Stimulated activated CD4-positive, alpha-beta T cell treated with anti-CD3 and anti-CD28 coated beads, Interleukin-4, amount 100 ng/mL, for 1 hour (primary cell): ENCODE measurements at regions not wholly inside any gene's neighbourhood (a gene's known extent, or its start where the extent isn't known, plus 50 kb on each side); places are given as distances from the start of the nearest gene placed in this dataset.

Experiments used
- DNase-seq: peaks from one replicate; pipeline ENCODE4 v3.0.0-alpha.2; 2020

DNA sequence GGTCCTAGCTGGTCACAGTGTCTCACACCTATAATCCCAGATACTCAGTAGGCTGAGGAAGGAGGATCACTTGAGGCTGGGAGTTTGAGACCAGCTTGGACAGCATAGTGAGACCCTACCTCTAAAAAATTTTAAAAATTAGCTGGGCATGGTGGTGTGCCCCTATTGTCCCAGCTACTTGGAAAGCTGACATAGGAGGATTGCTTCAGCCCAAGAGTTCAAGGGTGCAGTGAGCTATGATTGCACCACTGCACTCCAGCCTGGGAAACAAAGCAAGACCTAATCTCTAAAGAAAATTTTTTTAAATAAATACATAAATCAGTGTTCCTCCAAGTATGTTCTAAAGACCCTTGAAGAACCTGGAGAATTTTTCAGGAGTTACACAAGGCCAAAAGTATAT lies 50.6 kb upstream of the GNAO1 start:
- DNase-seq = no peak

DNA sequence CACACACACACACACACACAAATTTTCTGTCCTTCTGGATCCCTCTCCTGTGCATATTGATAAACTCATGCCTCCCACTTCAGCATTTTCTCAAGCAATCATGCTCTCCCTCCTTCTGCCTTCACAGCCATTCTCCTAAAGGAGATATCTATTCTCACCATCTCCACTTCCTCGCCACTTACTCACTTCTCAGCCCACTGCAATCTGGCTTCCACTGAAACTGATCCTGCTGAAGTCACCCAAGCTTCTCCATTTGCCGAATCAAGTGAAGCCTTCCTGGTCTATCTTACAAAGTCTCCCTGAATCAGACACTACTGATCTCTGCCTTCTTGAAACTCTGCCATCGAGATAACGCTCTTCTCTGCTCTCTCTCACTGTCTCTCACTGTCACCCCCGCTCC lies 54.0 kb upstream of the GNAO1 start:
- no peak for DNase-seq

DNA sequence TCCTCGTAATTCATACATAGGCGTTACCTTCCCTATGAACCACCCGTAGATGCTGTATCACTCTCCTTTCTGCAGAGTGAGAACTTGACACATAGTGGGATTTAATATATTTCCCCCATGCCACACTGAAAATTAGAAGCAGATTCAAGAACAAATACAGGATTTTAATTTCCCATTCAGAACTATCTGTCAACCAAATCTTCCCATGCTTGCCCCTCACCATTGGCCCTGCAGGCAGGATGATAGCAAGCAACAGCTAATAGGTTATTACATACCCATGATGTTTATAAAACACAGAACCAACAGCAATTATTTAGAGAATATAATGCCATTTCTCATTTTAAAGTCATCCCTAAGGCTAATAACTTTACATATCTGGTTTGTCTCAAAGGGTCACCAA lies 55.0 kb upstream of the GNAO1 start:
- no peak for DNase-seq

DNA sequence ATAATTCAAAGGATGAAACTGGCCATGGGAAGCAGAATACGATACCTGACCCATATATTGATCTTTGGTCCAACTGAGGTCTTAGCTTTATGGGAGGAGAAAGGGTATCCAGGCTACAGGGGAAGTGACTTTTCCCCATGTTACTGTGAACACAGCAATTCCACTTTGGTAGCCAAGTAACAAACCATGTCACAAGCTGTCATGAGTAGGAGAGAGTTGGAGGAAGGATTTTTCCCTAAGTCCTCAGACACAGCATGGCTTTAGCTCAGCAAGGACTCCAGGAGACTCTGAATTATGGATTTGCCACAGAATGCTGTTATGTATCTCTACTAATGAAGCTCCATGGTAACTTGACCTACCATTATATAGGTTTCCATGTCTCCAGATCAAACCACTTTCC lies 56.5 kb upstream of the GNAO1 start:
- DNase-seq = no peak

DNA sequence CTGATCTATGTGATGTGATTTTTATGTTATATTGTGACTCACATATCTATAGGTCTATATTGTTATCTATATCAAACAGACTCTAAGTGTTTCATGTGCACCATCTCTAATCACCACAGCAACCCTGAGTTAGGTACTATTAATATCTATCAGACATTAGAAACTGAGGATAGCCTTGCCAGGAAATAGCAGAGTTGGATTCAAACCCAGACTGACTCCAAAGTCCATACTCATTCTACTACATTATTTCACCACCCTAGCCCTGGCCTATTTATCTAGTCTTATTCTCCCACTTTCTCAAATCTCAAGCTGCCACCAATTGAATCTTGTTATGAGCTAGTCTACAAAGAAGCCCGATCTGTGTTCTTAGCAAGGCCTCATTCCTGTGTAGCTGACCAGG lies 65.4 kb upstream of the GNAO1 start:
- DNase-seq = no peak

DNA sequence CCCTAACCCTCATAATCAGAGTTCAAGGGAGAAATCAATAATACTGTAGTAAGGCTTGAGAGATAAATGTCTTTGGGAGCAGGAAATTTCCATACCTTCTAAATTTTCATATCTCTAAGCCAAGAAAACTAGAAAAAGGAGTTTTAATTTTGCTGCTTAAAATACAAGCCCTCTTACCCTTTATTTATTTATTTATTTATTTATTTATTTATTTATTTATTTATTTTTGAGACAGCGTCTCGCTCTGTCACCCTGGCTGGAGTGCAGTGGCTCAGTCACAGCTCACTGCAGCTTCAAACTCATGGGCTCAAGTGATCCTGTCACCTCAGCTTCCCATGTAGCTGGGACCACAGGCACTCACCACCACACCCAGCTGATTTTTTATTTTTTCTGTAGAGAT lies 69.0 kb upstream of the GNAO1 start:
- no peak for DNase-seq

DNA sequence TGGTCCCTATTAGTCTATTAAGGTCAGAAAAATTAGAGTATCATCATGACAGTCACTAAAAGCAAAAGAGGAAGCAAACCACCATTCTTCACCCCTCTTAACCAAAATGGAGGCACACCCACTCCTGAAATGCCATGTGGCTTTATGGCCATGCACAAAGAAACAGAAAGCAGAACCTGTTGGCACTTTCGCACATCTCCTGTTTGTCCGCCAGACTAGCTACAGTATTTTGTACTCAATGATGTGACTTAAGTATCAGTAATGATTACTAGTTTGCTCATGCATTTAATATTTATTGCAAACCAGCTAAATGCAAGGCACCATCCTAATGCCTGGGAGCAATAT lies 70.2 kb upstream of the GNAO1 start:
- no peak for DNase-seq

DNA sequence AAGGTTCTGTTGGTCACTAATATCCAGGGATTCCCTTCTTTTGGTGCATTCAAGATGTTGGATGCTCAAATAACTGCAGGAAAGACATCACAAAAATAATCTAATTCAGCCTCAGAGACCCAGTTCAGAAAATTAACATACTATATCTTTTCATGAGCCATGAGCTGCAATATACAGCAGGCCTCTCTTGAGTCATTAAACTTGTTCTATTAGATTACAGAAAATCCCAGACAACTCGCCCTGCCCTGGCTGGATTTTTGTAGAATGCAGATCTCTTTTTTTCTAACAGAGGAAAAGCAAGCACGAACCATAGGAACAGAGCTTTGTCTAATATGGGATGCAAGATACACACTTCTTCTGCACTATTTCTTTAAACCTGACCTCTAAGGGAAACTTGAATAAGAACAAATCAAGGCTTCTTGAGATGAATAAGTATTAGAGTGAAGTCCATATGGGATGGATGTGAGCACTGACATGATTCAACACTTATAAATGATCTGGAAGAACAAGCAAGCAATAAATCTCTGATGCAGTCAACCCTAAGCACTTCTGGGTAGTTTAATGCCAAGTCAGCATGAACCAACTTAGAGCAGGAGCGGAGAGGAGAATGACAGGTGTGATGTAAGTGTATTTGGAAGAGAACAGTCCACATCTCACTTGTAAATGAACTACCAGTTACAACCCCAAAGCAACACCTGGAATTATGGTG lies 70.7 kb upstream of the GNAO1 start:
- no peak for DNase-seq

DNA sequence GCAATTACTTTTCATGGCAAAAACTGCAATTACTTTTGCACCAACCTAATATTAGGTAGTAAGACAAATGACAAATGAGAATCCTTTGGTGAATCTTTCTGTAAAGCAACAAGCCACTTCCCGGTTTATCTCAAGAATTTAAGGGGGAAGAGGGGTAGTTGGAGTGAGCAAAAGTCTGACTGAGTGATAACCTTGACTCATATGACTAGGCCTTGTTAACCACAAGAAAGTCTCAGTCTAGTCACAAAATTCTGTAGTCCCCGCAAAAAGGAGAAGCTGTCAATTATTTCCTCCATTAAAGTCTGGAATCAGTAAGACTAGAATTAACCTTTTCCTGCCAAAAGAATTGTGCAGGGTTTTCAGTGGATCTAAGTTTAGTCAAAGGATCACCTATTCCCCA lies 72.2 kb upstream of the GNAO1 start:
- DNase-seq = no peak

DNA sequence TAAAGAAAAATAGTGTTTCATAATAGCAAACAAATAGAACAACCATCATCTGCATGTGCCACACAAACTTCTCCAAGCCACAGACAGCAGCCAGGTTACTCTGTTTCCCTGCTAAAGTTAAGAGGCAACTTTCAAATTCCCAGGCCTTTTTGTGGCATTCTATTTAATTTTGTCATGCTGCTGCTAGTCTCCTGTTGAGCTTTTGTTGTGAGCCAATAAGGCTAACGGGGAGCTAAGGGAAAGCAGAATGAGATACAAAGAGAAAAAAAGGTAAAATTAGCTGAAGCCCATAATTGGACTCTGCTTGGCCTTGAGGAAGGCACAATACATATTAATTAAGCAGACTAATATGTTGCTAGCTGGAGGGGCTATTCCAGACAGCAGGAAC lies 74.7 kb upstream of the GNAO1 start:
- no peak for DNase-seq

DNA sequence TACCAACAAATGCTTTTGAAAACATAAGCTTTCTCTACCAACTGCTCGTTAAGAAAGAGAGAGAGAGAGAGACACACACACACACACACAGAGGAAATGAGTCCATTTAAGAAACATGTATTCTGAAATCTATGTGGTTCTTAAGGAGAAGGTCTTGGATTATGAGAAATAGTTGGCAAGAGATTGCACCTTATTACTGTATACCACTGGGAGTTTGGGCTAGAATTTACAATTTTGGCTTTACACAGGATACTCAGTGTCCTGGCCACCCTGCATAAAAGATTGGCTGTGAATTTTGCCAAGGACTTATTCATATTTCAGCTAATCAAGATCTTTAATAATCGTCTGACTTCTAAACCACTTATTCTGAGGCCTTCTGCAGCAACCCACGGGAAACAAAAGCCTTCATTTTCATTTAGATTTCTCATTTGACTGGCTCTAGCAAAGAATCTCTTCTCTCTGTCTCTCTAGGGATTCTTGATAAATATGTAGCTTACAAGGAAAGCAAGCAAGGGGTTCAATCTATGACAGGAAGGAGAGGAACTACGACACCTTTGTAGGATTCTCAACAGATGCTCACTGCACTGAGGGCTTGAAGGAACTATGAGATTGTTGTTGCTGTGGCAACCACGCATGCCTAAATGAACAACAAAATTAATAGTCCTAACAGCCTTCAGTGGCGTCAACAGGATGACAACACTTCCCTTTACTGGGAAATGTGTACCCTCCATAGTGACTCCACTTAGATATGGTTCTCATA lies 75.3 kb upstream of the GNAO1 start:
- DNase-seq = no peak

DNA sequence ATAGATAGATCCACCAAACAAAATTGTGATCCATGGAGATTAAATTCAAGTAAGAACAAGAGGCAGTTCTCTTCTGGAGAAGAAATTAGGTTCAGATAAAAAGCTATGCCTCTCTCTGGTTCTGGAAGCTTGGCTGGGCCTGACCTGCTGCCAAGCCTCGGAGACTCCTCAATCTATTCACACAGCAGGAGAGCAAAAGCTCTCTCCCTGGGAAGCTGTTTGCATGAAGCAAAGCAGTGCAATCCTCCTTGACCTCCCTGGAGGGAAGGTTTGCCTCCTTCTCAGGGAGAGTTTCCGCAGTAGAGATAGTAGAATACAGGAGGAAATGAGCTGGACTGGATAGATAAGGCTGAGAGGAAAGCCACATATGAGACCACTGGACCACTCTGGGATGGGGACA lies 78.1 kb upstream of the GNAO1 start:
- no peak for DNase-seq

DNA sequence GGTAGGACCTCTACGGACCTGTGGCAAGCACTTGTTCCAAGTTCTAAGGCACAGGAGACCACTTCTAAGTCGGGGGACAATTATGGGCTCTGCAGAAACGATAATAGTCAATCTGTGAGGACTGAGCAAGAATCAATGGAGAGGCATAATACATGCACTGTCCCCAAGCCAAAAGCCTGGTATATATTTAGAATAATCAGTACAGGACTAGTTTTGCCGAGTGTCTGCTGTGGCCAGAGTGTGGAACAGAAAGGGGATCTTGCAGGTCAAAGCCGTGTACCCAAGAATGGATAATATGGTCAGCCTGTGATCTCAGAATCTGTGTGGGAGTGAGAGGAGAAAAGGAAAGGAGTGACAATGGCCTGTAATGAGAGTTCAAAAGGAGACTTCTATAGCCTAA lies 80.2 kb upstream of the GNAO1 start:
- no peak for DNase-seq

DNA sequence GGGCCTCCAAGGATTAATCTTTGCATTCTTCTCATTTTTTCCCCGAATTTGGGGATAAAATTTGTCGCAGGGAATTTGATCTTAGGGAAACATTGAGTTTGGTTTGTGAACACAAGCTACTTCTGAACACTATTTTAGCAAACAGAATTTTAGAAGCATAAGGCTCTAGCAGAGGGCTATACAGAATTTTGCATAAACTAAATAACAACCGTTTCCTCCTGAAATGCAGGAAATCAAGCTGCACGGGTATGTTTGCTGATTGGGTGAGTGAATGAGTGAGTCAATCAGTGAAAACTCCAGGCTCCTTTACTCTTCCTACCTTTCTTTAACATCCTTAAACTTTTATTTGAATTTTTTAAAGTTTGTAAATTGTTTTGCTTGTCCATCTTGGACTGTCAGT lies 81.3 kb upstream of the GNAO1 start:
- no peak for DNase-seq

DNA sequence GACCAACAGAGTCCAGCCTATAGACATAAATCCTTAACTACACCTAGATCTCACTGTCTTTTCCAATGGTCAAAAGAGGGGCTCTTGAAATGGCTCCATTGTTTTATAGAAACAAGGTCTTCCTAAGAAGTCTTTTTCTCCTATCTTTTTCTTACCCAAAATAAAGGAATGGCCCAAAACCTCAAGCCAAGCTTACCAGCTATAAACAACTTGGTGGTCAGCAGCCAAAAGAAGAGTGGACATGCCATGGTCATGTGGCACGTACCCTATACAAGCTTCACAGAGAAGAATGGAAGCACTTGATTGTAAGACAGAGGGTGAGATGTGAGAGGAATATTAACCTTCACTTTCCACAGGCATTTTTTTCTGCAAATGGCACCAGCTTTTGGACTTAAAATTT lies 82.1 kb upstream of the GNAO1 start:
- no peak for DNase-seq

DNA sequence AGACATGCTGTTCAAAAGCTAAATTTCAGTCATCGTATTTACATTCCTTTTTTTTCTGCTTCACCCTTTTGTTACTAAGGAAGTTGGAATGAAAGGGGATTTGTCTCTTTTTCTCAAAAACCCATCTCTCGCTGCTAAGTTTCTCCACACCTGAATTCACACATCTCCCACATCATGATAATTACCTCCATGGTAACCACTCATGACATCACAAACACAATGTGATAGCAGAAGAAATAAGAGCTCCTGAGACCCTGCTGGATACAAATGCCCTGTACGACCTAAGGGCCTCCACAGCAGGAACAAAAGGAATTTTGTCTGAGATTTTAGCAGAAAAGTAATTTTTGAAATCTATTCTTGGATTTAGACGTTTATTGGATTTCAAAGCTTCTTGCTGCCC lies 82.6 kb upstream of the GNAO1 start:
- no peak for DNase-seq

DNA sequence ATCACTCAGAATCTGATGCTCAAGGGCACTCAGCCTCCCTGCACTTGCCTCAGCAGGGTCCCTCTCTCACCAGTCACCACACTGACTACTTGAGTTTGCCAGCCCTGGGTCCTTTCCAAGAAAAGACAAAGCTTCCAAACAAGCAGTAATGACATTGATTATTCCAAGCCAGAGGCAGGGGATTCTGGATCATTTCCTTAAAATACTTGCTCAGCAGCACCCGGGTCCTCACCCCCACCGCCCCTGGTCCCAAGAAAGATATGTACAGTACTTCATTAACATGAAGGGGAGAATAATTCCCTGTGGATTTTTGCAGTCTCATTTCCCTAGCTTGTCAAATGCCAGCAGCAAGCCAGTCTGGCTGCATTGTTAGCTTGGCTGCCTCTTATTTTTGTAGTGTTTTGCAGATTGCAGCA lies 83.2 kb upstream of the GNAO1 start:
- no peak for DNase-seq

DNA sequence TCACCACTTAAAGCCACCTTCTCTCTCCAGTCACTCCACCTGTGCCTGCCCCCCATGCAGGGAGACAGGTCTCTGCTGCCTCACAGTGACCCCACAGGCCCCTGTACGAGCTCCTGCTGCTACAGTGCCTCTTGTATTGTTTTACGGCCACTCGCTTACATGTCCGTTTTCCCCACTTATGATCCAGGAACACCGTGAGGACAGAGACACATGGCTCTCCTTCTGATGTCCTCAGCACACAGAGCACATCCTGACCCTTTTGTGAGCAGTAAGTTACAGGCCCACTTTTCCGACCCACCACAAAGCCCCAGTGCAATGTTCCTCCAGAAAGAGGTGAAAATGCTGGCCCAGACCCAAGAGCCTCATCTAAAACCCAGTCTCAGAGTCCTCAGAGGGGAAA lies 84.8 kb upstream of the GNAO1 start:
- no peak for DNase-seq

DNA sequence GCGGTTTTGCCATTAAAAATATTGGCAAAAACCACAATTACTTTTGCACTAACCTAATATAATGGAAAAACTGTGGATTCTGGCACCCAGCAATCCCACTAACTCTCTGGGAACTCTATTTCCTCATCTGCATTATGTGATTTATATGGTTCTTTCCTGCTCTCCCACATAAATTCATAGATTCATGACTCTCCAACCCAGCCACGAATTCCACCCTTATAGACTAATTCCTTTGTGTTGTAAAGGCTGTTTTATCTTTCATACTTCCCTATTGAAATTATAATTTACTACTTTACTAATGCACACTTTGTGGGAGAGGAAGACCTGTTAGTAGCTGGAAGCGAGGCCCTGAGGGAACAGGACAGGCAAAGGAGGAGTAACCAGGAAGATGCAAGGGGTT lies 88.4 kb upstream of the GNAO1 start:
- no peak for DNase-seq

DNA sequence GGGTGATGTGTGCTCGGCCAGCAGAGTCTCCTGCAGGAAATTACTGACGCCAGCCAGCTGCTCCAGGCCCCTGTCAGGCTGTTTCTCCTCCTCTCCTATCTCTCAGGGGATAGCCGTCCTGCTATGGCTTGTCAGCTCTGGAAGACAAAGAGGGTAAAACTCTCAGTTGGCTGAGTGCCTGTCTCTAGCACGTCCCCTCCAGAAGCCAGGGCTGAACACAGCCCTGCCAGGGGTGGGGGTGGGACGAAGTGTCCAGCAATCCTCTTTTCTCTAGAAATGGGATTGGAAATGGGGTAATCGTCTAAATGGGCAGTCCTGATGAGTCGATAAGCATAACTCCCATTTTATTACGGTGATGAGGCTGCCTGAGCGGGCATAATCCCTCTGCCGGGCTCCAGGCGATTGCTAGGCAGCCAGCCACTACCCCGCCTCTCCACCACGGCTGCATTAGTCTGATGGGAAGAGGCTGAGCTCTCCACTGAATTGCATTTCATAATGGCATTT lies 89.1 kb upstream of the GNAO1 start:
- DNase-seq = no peak

DNA sequence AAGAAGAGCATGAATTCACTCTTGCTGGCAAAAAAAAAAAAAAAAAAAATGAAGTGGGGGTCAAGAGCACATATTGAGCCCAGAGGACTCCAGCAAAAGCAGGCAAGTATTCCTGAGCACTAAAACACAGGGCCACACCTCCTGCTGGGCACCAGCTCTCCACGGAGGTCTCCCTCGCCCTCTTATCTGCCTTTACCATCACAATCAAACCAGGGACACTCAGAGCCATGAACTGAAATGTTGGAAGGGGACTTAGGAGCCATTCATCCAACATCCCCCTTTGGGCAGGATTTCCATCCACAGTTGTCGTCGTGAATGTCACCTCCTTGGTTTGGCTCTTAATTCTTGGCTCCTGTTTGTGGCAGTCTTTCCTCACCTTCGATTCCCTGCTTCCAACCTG lies 89.8 kb upstream of the GNAO1 start:
- no peak for DNase-seq

DNA sequence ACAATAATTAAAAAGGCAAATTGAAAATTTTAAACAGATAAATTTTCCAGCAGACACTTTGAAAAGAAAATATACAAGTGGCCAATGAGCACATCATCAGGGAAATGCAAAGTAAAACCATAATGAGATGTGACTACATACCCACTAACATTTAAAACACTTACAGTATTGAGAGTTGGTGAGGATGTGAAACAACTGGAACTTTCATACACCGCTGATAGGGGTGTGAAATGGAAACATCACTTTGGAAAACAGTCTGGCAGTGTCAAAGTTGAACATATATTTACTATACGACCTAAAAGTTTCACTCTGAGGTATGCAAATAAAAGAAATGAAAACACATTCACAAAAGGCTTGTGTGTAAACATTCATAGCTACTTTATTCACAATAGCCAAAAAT lies 94.0 kb upstream of the GNAO1 start:
- no peak for DNase-seq

DNA sequence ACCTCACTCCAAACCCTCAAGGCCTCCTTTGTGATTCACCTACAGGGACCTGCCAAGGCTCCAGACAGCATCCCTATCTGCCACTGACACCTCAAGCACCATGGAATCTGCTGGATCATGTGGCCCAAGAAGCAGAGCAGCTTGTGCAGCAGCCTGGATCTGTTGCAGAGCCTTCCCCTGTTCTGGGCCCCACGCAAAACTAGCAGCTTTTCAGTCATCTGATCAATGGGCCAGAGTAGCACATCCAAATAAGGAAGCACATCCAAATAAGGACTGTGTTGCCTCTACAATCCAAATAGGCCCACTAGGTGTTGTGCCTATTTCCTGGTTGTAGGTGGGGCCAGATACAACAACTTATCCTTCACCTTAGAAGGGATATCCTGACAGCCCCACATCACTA lies 97.1 kb upstream of the GNAO1 start:
- no peak for DNase-seq

DNA sequence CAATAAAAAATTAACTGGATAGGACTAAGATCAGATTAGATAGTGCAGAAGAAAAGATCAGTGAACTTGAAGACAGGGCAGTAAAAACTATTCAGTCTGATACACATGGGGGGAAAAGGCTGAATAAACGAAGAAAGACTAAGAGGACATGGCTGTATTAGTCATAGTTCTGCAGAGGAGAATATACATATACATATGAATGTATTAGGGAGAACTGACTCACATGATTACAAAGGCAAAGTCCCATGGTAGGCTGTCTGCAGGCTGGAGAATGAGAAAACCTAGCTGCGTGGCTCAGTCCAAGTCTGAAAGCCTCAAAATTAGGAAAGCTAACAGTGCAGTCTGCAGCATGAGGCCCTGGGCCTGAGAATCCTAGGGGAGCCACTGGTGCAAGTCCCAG lies 98.2 kb upstream of the GNAO1 start:
- DNase-seq = no peak

DNA sequence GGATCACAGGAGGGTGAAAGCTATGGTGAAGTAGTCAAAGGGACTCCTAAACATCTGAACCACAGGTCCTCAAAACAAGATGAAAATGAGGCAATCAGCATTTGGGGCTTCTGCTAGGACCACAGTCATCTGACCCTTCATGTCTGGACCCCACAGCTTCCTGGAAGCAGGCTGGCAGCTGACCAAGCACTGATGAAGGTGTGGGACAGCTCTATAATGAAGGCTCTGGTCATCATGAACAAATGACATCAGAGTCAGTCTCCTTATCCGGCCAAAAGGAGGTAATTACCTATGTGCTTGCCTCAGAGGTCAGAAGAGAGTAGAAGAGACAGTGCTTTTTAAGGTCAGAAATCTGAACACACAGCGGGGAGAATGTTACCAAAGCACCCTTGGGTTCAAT lies 101.2 kb upstream of the GNAO1 start:
- no peak for DNase-seq
